Mesodermal cell (in vitro differentiated cells): ENCODE measurements at regions not wholly inside any gene's neighbourhood (a gene's known extent, or its start where the extent isn't known, plus 50 kb on each side); places are given as distances from the start of the nearest gene placed in this dataset.

ENCODE experiments used
- H3K27ac ChIP-seq: 2 replicates; pipeline ENCODE4 v1.7.0; 2013; ENCODE audit warnings: mild to moderate bottlenecking, low read depth, low read length, moderate library complexity; ENCODE audit not compliant: severe bottlenecking
- H3K36me3 ChIP-seq: 2 replicates; pipeline ENCODE4 v1.7.1; 2013; ENCODE audit warnings: mild to moderate bottlenecking, low read length, moderate library complexity; ENCODE audit not compliant: control insufficient read depth, insufficient read depth
- H3K4me1 ChIP-seq: one replicate; pipeline ENCODE4 v1.7.1; 2013; ENCODE audit warnings: mild to moderate bottlenecking, low read length; ENCODE audit not compliant: insufficient read depth, control insufficient read depth, poor library complexity, severe bottlenecking
- H3K4me3 ChIP-seq: 2 replicates; pipeline ENCODE4 v1.7.0; 2013; ENCODE audit warnings: low read length, control low read depth, mild to moderate bottlenecking; ENCODE audit not compliant: insufficient read depth, poor library complexity, severe bottlenecking; ENCODE audit errors: extremely low read depth
- H3K9me3 ChIP-seq: 2 replicates; pipeline ENCODE4 v1.7.1; 2013; ENCODE audit warnings: mild to moderate bottlenecking, low read length, moderate library complexity; ENCODE audit not compliant: control insufficient read depth
- WGBS, 2 experiments: methylation state at CpG; one replicate each; pipeline ENCODE4 v1.1.5; 2013; ENCODE audit warnings: missing lambda C conversion rate in 2 of 2; ENCODE audit not compliant: insufficient coverage in 2 of 2; 5-methylcytosine and 5-hydroxymethylcytosine counted together

DNA sequence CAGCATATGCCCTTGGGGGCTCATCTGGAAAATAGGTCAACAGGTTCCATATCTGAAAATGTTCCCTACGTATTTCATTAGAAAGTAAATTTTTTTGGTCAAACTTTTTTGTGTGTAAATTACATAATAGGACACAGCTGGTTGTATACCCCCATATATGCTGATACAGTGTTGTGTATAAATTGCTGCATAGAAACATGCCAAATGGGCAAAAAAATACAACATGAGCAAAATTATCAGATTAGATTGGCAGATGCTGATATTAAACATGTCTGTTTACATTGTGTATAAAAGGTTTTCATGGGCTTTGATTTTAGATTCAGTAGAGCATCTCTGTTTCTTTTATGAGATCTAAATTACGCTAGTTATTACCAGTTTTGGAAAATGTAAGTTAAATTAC lies 2223.0 kb downstream of the MAT2B start:
- Histone ChIP-seq H3K4me3 (no peak overlapping the region), H3K4me1 (no peaks in the 10 kb centered on the region), H3K9me3 (no peaks in the 10 kb centered on the region), H3K36me3 (no peaks in the 10 kb centered on the region), H3K27ac (no peak overlapping the region)
- no CpG with 5 or more reads among the region's 2 CpGs for WGBS, 2 experiments

DNA sequence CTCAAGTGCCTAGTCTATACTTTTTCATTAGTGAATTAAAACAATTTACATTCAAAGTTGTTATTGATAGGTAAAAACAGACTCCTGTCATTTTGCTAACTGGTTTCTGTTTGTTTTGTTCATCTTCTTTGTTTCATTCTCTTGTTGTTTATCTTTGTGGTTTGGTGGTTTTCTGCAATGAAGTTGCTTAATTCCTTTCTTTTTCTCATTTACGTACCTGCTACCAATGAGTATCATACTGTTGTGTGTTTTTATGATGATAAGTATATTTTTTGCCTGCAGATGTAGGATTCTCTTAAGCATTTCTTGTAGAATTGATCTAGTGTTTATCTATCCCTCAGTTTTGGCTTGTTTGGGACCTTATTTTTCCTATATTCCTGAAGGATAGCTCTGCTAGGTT lies 2230.0 kb downstream of the MAT2B start:
- no peaks in the 10 kb centered on the region for H3K4me1 ChIP-seq
- H3K9me3 ChIP-seq, result no peaks in the 10 kb centered on the region
- WGBS, 2 experiments, result no CpG with 5 or more reads among the region's 1 CpG
- H3K27ac ChIP-seq, result no peak overlapping the region
- H3K4me3 ChIP-seq, result no peak overlapping the region
- no peaks in the 10 kb centered on the region for H3K36me3 ChIP-seq

DNA sequence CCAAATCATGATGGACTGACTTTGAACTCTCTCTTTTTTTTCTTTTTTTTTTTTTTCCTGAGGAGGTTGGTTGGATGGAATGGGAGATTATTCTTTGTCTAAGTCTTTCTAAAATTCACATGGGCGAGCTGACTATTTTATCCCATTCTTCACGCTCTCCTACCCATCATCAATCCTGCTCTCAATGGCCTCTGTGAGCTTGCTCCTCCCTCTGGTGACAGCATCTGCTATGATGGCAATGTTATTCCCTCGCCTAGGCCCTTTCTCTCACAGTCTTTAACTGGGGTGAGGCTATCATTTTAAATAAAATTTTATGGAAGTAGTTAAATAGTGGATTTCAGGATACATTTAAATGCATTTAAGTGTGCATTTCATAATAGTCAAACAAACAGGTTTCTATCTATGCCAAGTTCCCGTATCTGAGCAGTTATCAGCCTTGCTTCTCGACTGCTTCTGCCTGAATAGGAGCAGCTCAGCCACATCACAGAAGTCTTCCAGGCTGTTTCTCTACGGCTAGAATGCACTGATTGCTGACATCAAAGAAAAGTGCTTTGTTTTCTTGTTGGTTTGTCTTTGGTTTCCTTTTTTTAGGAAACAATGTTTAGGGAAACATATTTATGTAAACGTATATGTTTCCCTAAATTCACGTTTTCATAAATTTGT lies 2233.8 kb downstream of the MAT2B start:
- Histone ChIP-seq H3K36me3 (no peaks in the 10 kb centered on the region), H3K9me3 (no peaks in the 10 kb centered on the region), H3K27ac (no peak overlapping the region), H3K4me1 (no peaks in the 10 kb centered on the region), H3K4me3 (no peak overlapping the region)
- 87 to 90% methylated on average over 2 to 4 of the region's 8 CpGs for WGBS, 2 experiments

DNA sequence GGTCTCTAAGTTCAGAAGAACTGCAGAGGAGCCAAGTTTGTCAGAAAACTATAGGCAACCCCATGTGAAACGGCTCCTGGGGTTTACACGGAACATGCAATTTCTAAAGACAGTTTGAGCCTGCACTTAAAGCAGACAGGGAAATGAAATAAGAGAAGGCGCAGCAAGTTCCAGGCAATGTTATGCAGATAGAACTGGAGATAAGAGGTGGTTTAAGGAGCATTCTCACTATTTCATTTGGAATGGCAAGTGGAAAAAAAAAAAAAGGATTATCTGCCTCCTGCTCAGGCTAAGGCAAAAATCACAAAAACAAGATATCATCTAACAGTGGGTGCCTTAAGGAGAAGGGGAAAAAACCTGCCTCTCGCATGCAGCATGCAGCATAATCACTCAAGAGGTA lies 2252.4 kb downstream of the MAT2B start:
- H3K4me1 ChIP-seq, result no peaks in the 10 kb centered on the region
- WGBS, 2 experiments, result 73 to 80% methylated on average over 2 to 3 of the region's 4 CpGs
- no peaks in the 10 kb centered on the region for H3K9me3 ChIP-seq
- no peak overlapping the region for H3K27ac ChIP-seq
- H3K36me3 ChIP-seq, result no peaks in the 10 kb centered on the region
- H3K4me3 ChIP-seq, result no peak overlapping the region

DNA sequence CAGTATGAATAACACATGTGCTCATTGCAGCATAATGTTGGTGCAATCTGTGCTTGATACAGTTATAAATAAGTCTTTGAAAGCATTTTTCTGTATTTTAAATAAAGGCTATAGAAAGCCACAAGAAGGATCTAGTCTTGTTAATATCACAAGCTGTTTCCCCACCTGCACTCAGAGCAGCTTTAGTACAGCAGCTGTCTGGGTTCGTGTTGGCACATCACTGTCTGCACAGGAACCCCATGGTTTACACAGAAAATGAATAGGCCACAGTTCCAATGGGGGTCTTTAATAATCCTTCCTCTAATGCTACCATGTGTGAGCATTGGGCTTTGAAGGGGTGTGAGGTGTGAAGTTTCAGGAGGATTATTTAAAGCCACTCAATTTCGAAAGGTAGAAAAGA lies 2269.7 kb downstream of the MAT2B start:
- Histone ChIP-seq H3K4me3 (no peak overlapping the region), H3K9me3 (no peaks in the 10 kb centered on the region), H3K36me3 (no peaks in the 10 kb centered on the region), H3K27ac (no peak overlapping the region), H3K4me1 (no peaks in the 10 kb centered on the region)
- WGBS, 2 experiments, result 100% methylated on average over 1 of the region's 2 CpGs; no CpG with 5 or more reads in 1 of the 2 experiments

DNA sequence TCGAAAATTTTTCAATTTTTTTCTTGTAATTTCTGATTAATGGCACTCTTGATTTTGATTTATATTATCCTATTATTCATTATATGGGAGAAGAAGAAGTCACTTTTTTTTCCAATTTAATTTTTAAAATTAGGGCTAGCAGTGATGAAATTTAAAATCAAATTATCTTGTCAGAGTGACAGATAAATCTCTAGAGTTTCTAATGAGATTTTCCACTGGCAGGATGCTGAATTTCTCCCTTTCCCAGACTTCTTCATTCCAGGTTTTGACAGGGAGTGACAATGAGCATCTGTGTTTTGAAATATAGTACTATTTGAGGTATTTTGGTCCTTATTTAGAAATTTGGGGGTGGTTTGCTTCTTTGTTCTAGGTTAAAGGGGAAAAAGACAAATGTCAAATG lies 2274.1 kb downstream of the MAT2B start:
- WGBS, 2 experiments, result no CpG with 5 or more reads among the region's 1 CpG

DNA sequence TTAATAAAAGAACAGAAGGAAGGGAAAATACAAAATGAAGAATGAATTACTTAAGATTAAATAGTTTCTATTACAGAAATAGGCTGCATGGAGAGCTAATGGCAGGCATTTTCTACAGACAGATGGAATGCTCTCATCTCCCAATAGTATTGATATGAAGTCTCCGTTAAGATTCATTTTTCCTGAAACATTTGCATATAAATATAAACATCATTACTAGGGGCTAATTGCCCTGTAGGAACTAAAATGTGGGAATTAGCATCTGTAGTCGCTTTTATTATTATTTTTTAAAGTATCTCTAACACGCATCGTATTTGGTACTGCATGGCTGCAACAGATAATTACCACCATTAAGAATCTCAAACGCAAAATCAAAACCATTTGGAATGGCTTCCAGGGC lies 2275.5 kb downstream of the MAT2B start:
- no peaks in the 10 kb centered on the region for H3K4me1 ChIP-seq
- H3K36me3 ChIP-seq, result no peaks in the 10 kb centered on the region
- no peaks in the 10 kb centered on the region for H3K9me3 ChIP-seq
- H3K4me3 ChIP-seq, result no peak overlapping the region
- no peak overlapping the region for H3K27ac ChIP-seq
- WGBS, 2 experiments, result no CpG with 5 or more reads among the region's 5 CpGs

More for the DNA sequence above, 2274.1 kb downstream of the MAT2B start:
- Histone ChIP-seq H3K9me3 (no peaks in the 10 kb centered on the region), H3K4me3 (no peak overlapping the region), H3K4me1 (no peaks in the 10 kb centered on the region), H3K27ac (no peak overlapping the region), H3K36me3 (no peaks in the 10 kb centered on the region)

DNA sequence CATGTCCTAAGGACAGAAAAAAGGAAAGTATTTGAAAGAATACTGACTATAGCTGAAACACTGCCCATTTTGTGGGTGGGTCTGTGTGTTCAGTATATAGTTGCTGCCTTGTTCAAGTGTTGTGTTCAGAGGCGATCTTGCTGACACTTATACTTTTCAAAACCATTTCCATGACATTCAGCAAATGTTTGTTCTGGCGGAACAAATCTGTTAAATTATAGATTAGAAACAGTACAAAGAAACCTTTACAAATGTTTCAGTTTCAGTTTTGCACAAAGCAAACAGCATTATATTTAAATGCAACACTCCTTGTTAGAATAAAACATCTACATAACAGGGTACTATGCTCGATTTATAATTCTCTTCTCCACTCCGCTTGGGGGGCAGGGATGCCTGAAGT lies 2276.3 kb downstream of the MAT2B start:
- H3K27ac ChIP-seq, result no peak overlapping the region
- H3K4me3 ChIP-seq, result no peak overlapping the region
- WGBS, 2 experiments, result 75 to 96% methylated on average over 2 of the region's 4 CpGs
- no peaks in the 10 kb centered on the region for H3K9me3 ChIP-seq
- no peaks in the 10 kb centered on the region for H3K36me3 ChIP-seq
- H3K4me1 ChIP-seq, result no peaks in the 10 kb centered on the region

DNA sequence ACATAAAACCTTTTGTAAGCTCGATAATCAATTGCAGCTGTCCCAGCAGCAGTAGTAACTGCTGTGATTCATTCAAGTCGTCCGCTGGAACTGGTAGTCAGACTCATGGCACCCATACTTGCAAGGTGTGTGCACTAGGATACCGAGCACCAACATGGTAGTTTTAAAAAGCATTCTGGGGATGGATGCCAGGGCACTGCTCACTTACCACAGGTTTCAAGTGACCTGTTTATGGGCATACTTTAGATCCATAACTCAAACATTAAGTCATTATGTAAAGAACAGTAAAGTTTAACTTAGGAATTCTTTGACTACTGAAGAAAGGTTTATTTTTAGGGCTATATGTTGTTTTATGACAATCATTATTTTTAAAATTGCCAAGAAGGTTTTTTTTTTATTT lies 2277.6 kb downstream of the MAT2B start:
- Histone ChIP-seq H3K4me1 (no peaks in the 10 kb centered on the region), H3K4me3 (no peak overlapping the region), H3K9me3 (no peaks in the 10 kb centered on the region), H3K36me3 (no peaks in the 10 kb centered on the region), H3K27ac (no peak overlapping the region)
- 97 to 100% methylated on average over 1 to 3 of the region's 4 CpGs for WGBS, 2 experiments

DNA sequence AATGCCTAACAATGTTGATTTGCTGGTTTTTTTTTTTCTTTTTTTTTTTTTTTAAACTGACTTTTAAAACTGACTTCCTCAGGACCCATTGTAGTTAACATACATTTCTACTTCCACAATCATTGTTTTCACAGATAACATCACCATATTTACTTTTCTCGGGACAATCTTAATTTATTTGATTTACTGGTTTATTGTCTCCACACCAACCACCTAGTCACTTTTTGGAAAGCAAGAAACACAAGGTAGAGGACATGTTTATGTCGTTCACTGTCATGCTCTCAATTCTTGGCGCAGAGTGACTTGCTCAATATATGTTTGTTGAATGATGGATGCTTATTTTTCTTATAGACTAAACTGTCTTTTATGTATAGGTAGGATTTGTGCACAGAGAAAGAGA lies 2280.7 kb downstream of the MAT2B start:
- Histone ChIP-seq H3K4me3 (no peak overlapping the region), H3K36me3 (no peaks in the 10 kb centered on the region), H3K4me1 (no peaks in the 10 kb centered on the region), H3K9me3 (no peaks in the 10 kb centered on the region), H3K27ac (no peak overlapping the region)
- WGBS, 2 experiments, result 60 to 93% methylated on average over 1 to 2 of the region's 3 CpGs

DNA sequence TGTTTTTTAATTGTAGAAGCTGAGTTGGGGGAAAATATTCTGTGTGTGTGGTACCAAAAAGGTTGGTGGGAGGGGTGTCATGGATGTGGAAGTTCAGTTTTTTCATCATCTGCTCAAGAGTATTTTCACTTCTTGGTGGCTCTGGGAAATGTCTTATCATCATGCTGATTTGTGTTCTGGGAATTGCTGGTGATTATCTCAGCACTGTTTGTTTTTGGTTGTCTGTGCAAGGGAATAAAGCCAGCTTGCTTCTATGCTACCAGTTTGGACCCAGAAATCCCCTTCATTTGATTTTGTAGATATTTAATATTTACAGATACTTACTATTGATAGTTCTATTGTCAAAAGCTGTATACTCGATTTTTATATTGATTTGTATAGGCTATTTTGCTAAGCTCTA lies 2289.7 kb downstream of the MAT2B start:
- Histone ChIP-seq H3K9me3 (no peaks in the 10 kb centered on the region), H3K4me3 (no peak overlapping the region), H3K27ac (no peak overlapping the region), H3K36me3 (no peaks in the 10 kb centered on the region), H3K4me1 (no peaks in the 10 kb centered on the region)
- whole genome bisulfite sequencing, 2 experiments, result no CpG with 5 or more reads among the region's 1 CpG
